Psoas muscle (tissue), 7 donors: ENCODE measurements at regions not wholly inside any gene's neighbourhood (a gene's known extent, or its start where the extent isn't known, plus 50 kb on each side); places are given as distances from the start of the nearest gene placed in this dataset.

Experiments used
- ATAC-seq, 4 donors: fragments of 200-7000 bp; cut with Tn5 transposase; one replicate each; pipeline ENCODE4 v1.9.1; 2020; ENCODE audit warnings: moderate library complexity in 3 of 4, mild to moderate bottlenecking in 2 of 4
- DNase-seq, 2 donors: peaks; one replicate each; pipeline ENCODE4 v3.0.0-alpha.2; 2020
- H3K27ac ChIP-seq: fragments of 200-600 bp; one replicate; pipeline ENCODE4 v1.8.0; 2022
- H3K27me3 ChIP-seq, 3 donors: fragments of 200-600 bp in 1 of 3; one replicate each; pipeline versions ENCODE4 v1.6.1 to v1.8.0; 2013 to 2022; ENCODE audit warnings: low read length in 2 of 3, mild to moderate bottlenecking in 2 of 3, moderate library complexity in 1 of 3; ENCODE audit not compliant: insufficient read depth in 3 of 3
- H3K36me3 ChIP-seq, 2 donors: fragments of 200-600 bp in 1 of 2; one replicate each; pipeline versions ENCODE4 v1.6.1 to v1.8.0; 2013 to 2022; ENCODE audit warnings: low read depth in 1 of 2, mild to moderate bottlenecking in 1 of 2, moderate library complexity in 1 of 2; ENCODE audit not compliant: insufficient read depth in 1 of 2
- H3K4me1 ChIP-seq: fragments of 200-600 bp; one replicate; pipeline ENCODE4 v1.8.0; 2022
- H3K4me3 ChIP-seq: fragments of 200-600 bp; one replicate; pipeline ENCODE4 v1.8.0; 2022; ENCODE audit warnings: mild to moderate bottlenecking
- H3K9me3 ChIP-seq: fragments of 200-600 bp; one replicate; pipeline ENCODE4 v1.8.0; 2022
- WGBS, 3 donors: extraction: QIAGEN DNeasy Blood & Tissue Kit; methylation state at CpG; one replicate each; pipeline versions ENCODE4 v1.1.6 to v1.1.7; 2013; 5-methylcytosine and 5-hydroxymethylcytosine counted together
- intact Hi-C, 2 donors: fragments of 100-400 bp; cut with DNase I; formaldehyde crosslinking; loops; one replicate each; pipeline versions ENCODE4 v1.11.0 to v1.14.2; 2022
- TF ChIP-seq, protein P1 (sequence below): fragments of 200-600 bp; IDR thresholded peaks from one replicate; pipeline ENCODE4 v1.8.0; 2022; ENCODE audit warnings: antibody characterized with exemption
- donor health status: healthy with polysubstance abuse.
- donor health status: DM: no; HTN: no; CAD: no; lungs with moderate emphysema.
- donor health status: Bipolar disorder and iron deficiency.
- donor health status: healthy.
- donor health status: DM: yes; HTN: yes; CAD: no.
- donor health status: DM: no; HTN: no; CAD: no.
- donor health status: DM: yes; HTN: yes; CAD: no.

DNA sequence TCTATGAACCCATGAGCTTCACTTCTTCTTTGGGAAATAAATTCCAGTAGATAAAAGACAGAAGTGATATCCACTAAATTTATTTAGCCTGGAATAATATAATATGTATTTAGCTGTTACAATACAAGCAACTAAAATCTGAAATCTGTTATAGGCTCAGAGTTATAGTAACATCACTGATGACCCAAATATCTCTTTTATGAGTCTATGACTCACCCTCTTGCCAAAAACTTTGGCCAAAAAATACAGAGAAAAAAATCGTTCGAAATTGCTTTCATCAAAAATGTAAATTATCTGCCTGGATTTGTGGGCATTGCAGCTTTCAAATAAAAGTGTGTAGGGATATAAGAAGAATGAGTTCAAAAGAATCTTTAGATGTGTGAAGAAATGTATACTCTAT is 89.4 kb upstream of the DKK2 start:
- WGBS, 3 donors = 60 to 69% (median 67%) methylated on average over 2 of the region's 2 CpGs
- H3K27me3 ChIP-seq = no peaks in the 10 kb centered on the region
- intact Hi-C loops = no loop called here
- TF ChIP-seq, protein P1, sequence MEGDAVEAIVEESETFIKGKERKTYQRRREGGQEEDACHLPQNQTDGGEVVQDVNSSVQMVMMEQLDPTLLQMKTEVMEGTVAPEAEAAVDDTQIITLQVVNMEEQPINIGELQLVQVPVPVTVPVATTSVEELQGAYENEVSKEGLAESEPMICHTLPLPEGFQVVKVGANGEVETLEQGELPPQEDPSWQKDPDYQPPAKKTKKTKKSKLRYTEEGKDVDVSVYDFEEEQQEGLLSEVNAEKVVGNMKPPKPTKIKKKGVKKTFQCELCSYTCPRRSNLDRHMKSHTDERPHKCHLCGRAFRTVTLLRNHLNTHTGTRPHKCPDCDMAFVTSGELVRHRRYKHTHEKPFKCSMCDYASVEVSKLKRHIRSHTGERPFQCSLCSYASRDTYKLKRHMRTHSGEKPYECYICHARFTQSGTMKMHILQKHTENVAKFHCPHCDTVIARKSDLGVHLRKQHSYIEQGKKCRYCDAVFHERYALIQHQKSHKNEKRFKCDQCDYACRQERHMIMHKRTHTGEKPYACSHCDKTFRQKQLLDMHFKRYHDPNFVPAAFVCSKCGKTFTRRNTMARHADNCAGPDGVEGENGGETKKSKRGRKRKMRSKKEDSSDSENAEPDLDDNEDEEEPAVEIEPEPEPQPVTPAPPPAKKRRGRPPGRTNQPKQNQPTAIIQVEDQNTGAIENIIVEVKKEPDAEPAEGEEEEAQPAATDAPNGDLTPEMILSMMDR = no peak
- H3K9me3 ChIP-seq = no peaks in the 10 kb centered on the region
- H3K36me3 ChIP-seq = no peaks in the 10 kb centered on the region
- H3K4me1 ChIP-seq = peaks cover 4% of the 10 kb centered on the region
- H3K4me3 ChIP-seq = no peak overlapping the region
- DNase-seq (no peak), ATAC-seq (no peak)
- H3K27ac ChIP-seq = no peak overlapping the region

DNA sequence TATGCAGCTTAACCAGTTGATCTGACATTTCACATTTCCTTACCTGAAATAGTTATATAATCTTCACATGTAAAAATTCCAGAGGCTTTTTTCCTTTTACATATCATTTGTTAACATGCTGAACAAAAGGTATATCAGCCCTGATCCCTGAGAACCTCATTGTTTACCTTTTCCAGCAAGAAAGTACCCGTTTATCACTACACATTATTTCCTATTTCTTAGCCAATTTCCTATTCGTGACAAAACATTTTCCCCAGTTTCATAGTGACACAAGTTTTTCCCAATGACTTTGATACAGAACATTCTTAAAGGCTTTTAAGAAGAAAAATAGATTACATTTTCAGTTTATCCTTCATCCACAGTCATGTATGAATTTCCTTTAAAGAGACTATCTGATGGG is 86.6 kb upstream of the DKK2 start:
- no peak for DNase-seq
- peaks cover 4% of the 10 kb centered on the region for H3K4me1 ChIP-seq
- H3K36me3 ChIP-seq = no peaks in the 10 kb centered on the region
- no peak overlapping the region for H3K4me3 ChIP-seq
- 64 to 71% (median 71%) methylated on average over 2 of the region's 2 CpGs for WGBS, 3 donors
- no peak overlapping the region for H3K27ac ChIP-seq
- no peaks in the 10 kb centered on the region for H3K9me3 ChIP-seq
- no peaks in the 10 kb centered on the region for H3K27me3 ChIP-seq
- intact Hi-C loops = no loop called here
- TF ChIP-seq, protein P1 = no peak
- ATAC-seq = no peak

DNA sequence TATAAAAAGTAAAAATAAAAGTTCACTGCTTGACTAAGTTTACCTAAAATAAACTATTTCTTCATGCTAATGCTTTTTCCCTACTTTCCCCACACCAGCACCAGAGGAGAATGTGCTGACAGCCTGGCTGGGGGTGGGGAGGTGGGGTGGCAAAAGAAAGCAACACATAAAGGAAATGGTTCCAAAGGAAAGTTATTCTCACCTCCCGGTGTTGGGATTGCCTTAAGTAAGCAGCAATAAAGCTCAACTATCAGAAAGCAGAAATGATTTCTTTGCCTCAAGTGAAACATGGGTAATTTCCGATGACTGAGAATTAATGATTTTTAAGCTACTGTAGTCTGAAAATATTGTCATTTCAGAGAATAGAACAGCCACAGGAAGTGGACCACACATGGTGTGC is 84.5 kb upstream of the DKK2 start:
- intact Hi-C loops = no loop called here
- Histone ChIP-seq H3K36me3 (no peaks in the 10 kb centered on the region), H3K4me3 (no peak overlapping the region), H3K27me3 (no peaks in the 10 kb centered on the region), H3K9me3 (no peaks in the 10 kb centered on the region), H3K4me1 (peaks cover 4% of the 10 kb centered on the region), H3K27ac (peak overlapping the region; percentile 7)
- DNase-seq (no peak), ATAC-seq (peak in 2 of 4 donors; percentile 27)
- TF ChIP-seq, protein P1 = no peak
- 18 to 35% (median 21%) methylated on average over 2 of the region's 2 CpGs for WGBS, 3 donors

DNA sequence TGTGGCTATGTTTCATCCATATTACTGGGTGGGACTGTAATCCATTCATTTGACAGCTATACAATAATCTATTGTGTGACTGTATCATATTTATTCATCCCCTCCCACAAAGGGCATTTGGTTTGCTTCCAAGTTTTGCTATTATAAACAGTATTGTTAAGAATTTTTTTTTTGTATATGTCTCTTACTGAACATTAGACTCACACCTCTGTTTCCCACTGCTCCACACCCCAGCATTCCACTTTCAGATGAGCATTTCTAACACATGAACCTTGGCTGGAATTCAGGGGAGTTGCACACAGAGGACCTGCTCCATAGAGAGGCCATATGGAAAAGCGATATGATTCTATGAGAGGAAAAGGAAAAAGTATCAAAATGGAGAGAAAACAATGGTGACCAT is 81.6 kb upstream of the DKK2 start:
- H3K4me1 ChIP-seq = peaks cover 12% of the 10 kb centered on the region
- WGBS, 3 donors = 67 to 85% (median 83%) methylated on average over 1 of the region's 1 CpG
- H3K9me3 ChIP-seq = peaks cover 1% of the 10 kb centered on the region
- no peaks in the 10 kb centered on the region for H3K36me3 ChIP-seq
- no peaks in the 10 kb centered on the region for H3K27me3 ChIP-seq
- H3K27ac ChIP-seq = no peak overlapping the region
- TF ChIP-seq, protein P1 = no peak
- ATAC-seq (no peak), DNase-seq (no peak)
- intact Hi-C loops = no loop called here
- no peak overlapping the region for H3K4me3 ChIP-seq

DNA sequence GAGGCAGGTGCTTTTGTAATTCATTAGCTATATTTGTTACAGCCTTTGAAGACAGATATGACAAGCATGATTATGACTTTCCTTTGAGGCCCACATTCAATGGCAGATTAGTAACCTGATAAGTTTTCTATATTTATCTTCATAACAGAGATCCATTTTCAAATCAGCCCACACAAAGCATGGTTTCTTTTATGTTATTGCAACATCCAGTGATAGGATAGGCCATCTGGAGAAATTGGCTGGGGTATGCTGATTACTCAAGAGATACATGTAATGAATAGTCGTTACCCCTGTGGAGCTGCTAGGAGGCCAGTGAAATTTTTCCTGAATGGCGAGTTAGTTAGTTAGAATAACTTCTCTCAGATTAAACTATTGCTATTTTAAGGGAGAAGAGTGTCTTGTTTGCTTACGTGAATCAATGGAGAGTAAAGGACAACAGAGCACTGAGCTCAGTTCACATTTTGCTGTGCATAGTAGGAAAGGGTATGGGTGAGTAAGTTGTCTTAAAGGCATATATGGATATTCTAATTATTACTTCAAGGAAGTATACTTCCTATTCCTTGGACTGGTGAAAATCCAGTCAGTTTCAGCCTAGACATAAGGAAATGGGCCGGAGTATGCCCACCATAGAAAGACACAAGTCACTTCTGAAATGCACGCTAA is 79.2 kb upstream of the DKK2 start:
- DNase-seq (no peak), ATAC-seq (peak; percentile 91 to 98 (median 96))
- H3K36me3 ChIP-seq = no peaks in the 10 kb centered on the region
- H3K9me3 ChIP-seq = peaks cover 10% of the 10 kb centered on the region
- peaks cover 9% of the 10 kb centered on the region for H3K4me1 ChIP-seq
- H3K27me3 ChIP-seq = no peaks in the 10 kb centered on the region
- TF ChIP-seq, protein P1 = no peak
- no peak overlapping the region for H3K4me3 ChIP-seq
- 52 to 58% (median 53%) methylated on average over 5 of the region's 5 CpGs for WGBS, 3 donors
- peak overlapping the region; percentile 68 for H3K27ac ChIP-seq
- intact Hi-C loops = no loop called here
